Astrocyte (in vitro differentiated cells and primary cell): ENCODE measurements at regions not wholly inside any gene's neighbourhood (a gene's known extent, or its start where the extent isn't known, plus 50 kb on each side); places are given as distances from the start of the nearest gene placed in this dataset.

Experiments used
- DNase-seq: peaks from one replicate; pipeline ENCODE4 v3.0.0-alpha.2; 2010; ENCODE audit warnings: low read depth
- FAIRE-seq: peaks from 2 replicates; lab custom pipeline; 2011; peaks lifted over from hg19 to GRCh38; lab: Jason Lieb, UNC
- H2AFZ ChIP-seq: 2 replicates; pipeline ENCODE4 v1.6.0; 2012; ENCODE audit warnings: low read depth, low read length, inconsistent platforms
- H3K27ac ChIP-seq: 2 replicates; pipeline ENCODE4 v1.5.1; 2011; ENCODE audit warnings: low read depth, low read length, inconsistent platforms
- H3K27me3 ChIP-seq: 2 replicates; pipeline ENCODE4 v1.6.0; 2011; ENCODE audit warnings: low read length, inconsistent platforms; ENCODE audit not compliant: insufficient read depth
- H3K36me3 ChIP-seq: 2 replicates; pipeline ENCODE4 v1.5.1; 2011; ENCODE audit warnings: low read length, inconsistent platforms; ENCODE audit not compliant: insufficient read depth
- H3K4me1 ChIP-seq: 2 replicates; pipeline ENCODE4 v1.5.1; 2011; ENCODE audit warnings: low read length, inconsistent platforms; ENCODE audit not compliant: insufficient read depth
- H3K4me2 ChIP-seq: 2 replicates; pipeline ENCODE4 v1.6.0; 2012; ENCODE audit warnings: low read length, inconsistent platforms
- H3K4me3 ChIP-seq: 2 replicates; pipeline ENCODE4 v1.5.1; 2011; ENCODE audit warnings: low read depth, mild to moderate bottlenecking, low read length, inconsistent platforms; ENCODE audit not compliant: insufficient read depth
- H3K79me2 ChIP-seq: 2 replicates; pipeline ENCODE4 v1.6.0; 2012; ENCODE audit warnings: mild to moderate bottlenecking, low read length, inconsistent platforms; ENCODE audit not compliant: insufficient read depth
- H3K9ac ChIP-seq: 2 replicates; pipeline ENCODE4 v1.6.0; 2012; ENCODE audit warnings: mild to moderate bottlenecking, low read length, inconsistent platforms
- H3K9me3 ChIP-seq: 2 replicates; pipeline ENCODE4 v1.5.1; 2012; ENCODE audit warnings: low read depth, mild to moderate bottlenecking, low read length, inconsistent platforms; ENCODE audit not compliant: insufficient read depth
- H4K20me1 ChIP-seq: 2 replicates; pipeline ENCODE4 v1.6.0; 2012; ENCODE audit warnings: low read length, inconsistent platforms; ENCODE audit not compliant: insufficient read depth
- H3K27ac Mint-ChIP-seq: one replicate; pipeline ENCODE4 v1.8.0; 2021; ENCODE audit warnings: mild to moderate bottlenecking, mixed read lengths; ENCODE audit not compliant: unreplicated experiment
- H3K27me3 Mint-ChIP-seq: one replicate; pipeline ENCODE4 v1.8.0; 2021; ENCODE audit warnings: low read depth, mixed read lengths; ENCODE audit not compliant: unreplicated experiment
- H3K36me3 Mint-ChIP-seq: one replicate; pipeline ENCODE4 v1.8.0; 2021; ENCODE audit warnings: low read depth, mixed read lengths; ENCODE audit not compliant: unreplicated experiment
- H3K4me1 Mint-ChIP-seq: one replicate; pipeline ENCODE4 v1.8.0; 2021; ENCODE audit warnings: low read depth, mixed read lengths; ENCODE audit not compliant: unreplicated experiment
- H3K4me3 Mint-ChIP-seq: one replicate; pipeline ENCODE4 v1.8.0; 2021; ENCODE audit warnings: mild to moderate bottlenecking, moderate library complexity, mixed read lengths; ENCODE audit not compliant: unreplicated experiment
- H3K9me3 Mint-ChIP-seq: one replicate; pipeline ENCODE4 v1.8.0; 2021; ENCODE audit warnings: mild to moderate bottlenecking, mixed read lengths; ENCODE audit not compliant: unreplicated experiment
- CTCF ChIP-seq: IDR thresholded peaks from 2 replicates; pipeline ENCODE4 v1.5.1; 2011; ENCODE audit warnings: low read depth, mild to moderate bottlenecking, inconsistent platforms, low read length, moderate library complexity; ENCODE audit not compliant: insufficient read depth
- EZH2 ChIP-seq: IDR thresholded peaks from 2 replicates; pipeline ENCODE4 v1.6.1; 2012; ENCODE audit warnings: mild to moderate bottlenecking, low read length, inconsistent platforms; ENCODE audit not compliant: insufficient read depth

GRCh38 chr18:42471885-42472284, 516.9 kb downstream of the PIK3C3 start:
- Mint-ChIP-seq H3K27ac (no peak overlapping the region), H3K9me3 (no peaks in the 10 kb centered on the region), H3K4me1 (no peaks in the 10 kb centered on the region), H3K27me3 (no peaks in the 10 kb centered on the region), H3K4me3 (no peak overlapping the region), H3K36me3 (no peaks in the 10 kb centered on the region)
- H3K4me1 ChIP-seq = no peaks in the 10 kb centered on the region
- H3K4me2 ChIP-seq = no peak overlapping the region
- no peak overlapping the region for H2AFZ ChIP-seq
- H3K27me3 ChIP-seq = no peaks in the 10 kb centered on the region
- no peak overlapping the region for H3K9ac ChIP-seq
- no peaks in the 10 kb centered on the region for H4K20me1 ChIP-seq
- no peak for TF ChIP-seq EZH2
- no peak for TF ChIP-seq CTCF
- H3K4me3 ChIP-seq = no peak overlapping the region
- no peaks in the 10 kb centered on the region for H3K9me3 ChIP-seq
- no peak for DNase-seq
- H3K27ac ChIP-seq = no peak overlapping the region
- H3K79me2 ChIP-seq = no peaks in the 10 kb centered on the region
- FAIRE-seq = no peak
- no peaks in the 10 kb centered on the region for H3K36me3 ChIP-seq

GRCh38 chr18:42473611-42474010, 518.6 kb downstream of the PIK3C3 start:
- FAIRE-seq (no peak), DNase-seq (no peak)
- H3K27ac Mint-ChIP-seq = no peak overlapping the region
- H3K27me3 Mint-ChIP-seq = no peaks in the 10 kb centered on the region
- H3K4me1 Mint-ChIP-seq = no peaks in the 10 kb centered on the region
- no peak overlapping the region for H3K4me2 ChIP-seq
- H3K36me3 ChIP-seq = no peaks in the 10 kb centered on the region
- no peaks in the 10 kb centered on the region for H3K27me3 ChIP-seq
- no peaks in the 10 kb centered on the region for H3K9me3 Mint-ChIP-seq
- H3K27ac ChIP-seq = no peak overlapping the region
- H3K4me3 Mint-ChIP-seq = no peak overlapping the region
- H3K79me2 ChIP-seq = no peaks in the 10 kb centered on the region
- H3K9me3 ChIP-seq = no peaks in the 10 kb centered on the region
- no peaks in the 10 kb centered on the region for H3K4me1 ChIP-seq
- no peak overlapping the region for H3K9ac ChIP-seq
- no peak overlapping the region for H2AFZ ChIP-seq
- no peaks in the 10 kb centered on the region for H4K20me1 ChIP-seq
- no peak overlapping the region for H3K4me3 ChIP-seq
- no peaks in the 10 kb centered on the region for H3K36me3 Mint-ChIP-seq
- TF ChIP-seq EZH2 (no peak), CTCF (no peak)

GRCh38 chr18:42474577-42474976, 519.5 kb downstream of the PIK3C3 start:
- Mint-ChIP-seq H3K4me3 (no peak overlapping the region), H3K9me3 (no peaks in the 10 kb centered on the region), H3K27me3 (no peaks in the 10 kb centered on the region), H3K27ac (no peak overlapping the region), H3K4me1 (no peaks in the 10 kb centered on the region), H3K36me3 (no peaks in the 10 kb centered on the region)
- Histone ChIP-seq H3K9ac (no peak overlapping the region), H3K27me3 (no peaks in the 10 kb centered on the region), H3K79me2 (no peaks in the 10 kb centered on the region), H3K36me3 (no peaks in the 10 kb centered on the region), H4K20me1 (no peaks in the 10 kb centered on the region), H3K9me3 (no peaks in the 10 kb centered on the region), H2AFZ (no peak overlapping the region), H3K4me2 (no peak overlapping the region), H3K27ac (no peak overlapping the region), H3K4me1 (no peaks in the 10 kb centered on the region), H3K4me3 (no peak overlapping the region)
- DNase-seq (no peak), FAIRE-seq (no peak)
- TF ChIP-seq CTCF = no peak
- no peak for TF ChIP-seq EZH2
